ENCODE measurements at regions not wholly inside any gene's neighbourhood (a gene's known extent, or its start where the extent isn't known, plus 50 kb on each side); places are given as distances from the start of the nearest gene placed in this dataset.

DNA sequence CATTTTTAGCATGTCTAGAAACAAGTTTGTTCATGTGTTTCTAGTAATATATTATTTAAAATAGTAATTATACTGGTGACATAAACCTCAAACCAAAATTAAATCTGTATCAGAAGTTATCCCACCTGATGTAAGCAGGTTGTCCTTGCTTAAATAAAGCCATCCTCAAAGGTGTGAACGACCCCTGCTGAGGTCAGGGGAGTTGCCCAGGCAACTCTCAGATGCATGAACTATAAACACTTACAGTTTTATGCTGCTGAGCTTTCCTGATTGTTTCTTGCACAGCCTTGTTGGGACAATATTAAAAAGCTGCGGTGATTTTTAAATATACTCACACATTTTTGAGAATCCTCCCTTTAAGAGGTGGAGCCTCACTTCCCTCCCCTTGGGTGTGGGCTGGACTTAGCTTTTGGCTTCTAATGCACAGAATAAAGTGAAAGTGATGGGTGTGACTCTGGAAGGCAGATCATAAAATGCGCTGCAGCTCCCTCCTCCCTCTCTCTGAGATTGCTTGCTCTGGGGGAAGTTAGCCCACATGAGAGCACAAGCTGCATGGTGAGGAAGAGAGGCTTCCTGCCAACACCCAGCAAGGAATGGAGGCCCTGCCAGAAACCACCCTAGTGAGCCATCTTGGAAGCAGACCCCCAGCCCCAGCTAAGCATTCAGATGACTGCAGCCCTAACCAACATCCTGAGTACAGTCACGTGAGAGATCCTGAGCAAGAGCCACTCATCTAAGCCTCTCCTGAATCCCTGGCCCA, 152.7 kb downstream of the SKIDA1 start:
- TF ChIP-seq SIRT6 (IDR thresholded peaks at IDR 0.05; ENCODE audit: low read length) (no peak), NRF1 (IDR thresholded peaks at IDR 0.05; ENCODE audit: low read depth, low read length) (no peak), SIN3A (conservative IDR thresholded peaks at IDR 0.05 in 1 of 2, IDR thresholded peaks at IDR 0.05 in 1 of 2; ENCODE audit: low read depth in 1 of 2, low read length in 2 of 2) (no peak), POLR2A (IDR thresholded peaks at IDR 0.05; ENCODE audit: control extremely low read depth in 1 of 2, low read depth in 2 of 2, low read length in 2 of 2) (no peak), ASH2L (IDR thresholded peaks at IDR 0.05; ENCODE audit: low read length) (no peak), POLR2AphosphoS5 (IDR thresholded peaks at IDR 0.05; ENCODE audit: low read depth, low read length) (no peak), CHD1 (IDR thresholded peaks at IDR 0.05; ENCODE audit: low read depth, low read length) (no peak), CBX8 (IDR thresholded peaks at IDR 0.05; ENCODE audit: borderline replicate concordance, low read depth, low read length) (no peak), EP300 (IDR thresholded peaks at IDR 0.05; ENCODE audit: borderline replicate concordance in 1 of 2, low read depth in 2 of 2, low read length in 2 of 2) (no peak), TAF7 (optimal IDR thresholded peaks at IDR 0.05; ENCODE audit: borderline replicate concordance, low read depth, low read length) (no peak), TCF12 (IDR thresholded peaks at IDR 0.05; ENCODE audit: low read depth, low read length) (no peak)
- TF ChIP-seq, protein P1, sequence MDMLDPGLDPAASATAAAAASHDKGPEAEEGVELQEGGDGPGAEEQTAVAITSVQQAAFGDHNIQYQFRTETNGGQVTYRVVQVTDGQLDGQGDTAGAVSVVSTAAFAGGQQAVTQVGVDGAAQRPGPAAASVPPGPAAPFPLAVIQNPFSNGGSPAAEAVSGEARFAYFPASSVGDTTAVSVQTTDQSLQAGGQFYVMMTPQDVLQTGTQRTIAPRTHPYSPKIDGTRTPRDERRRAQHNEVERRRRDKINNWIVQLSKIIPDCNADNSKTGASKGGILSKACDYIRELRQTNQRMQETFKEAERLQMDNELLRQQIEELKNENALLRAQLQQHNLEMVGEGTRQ (IDR thresholded peaks at IDR 0.05; ENCODE audit: low read length), result no peak
- TF ChIP-seq, protein P2, sequence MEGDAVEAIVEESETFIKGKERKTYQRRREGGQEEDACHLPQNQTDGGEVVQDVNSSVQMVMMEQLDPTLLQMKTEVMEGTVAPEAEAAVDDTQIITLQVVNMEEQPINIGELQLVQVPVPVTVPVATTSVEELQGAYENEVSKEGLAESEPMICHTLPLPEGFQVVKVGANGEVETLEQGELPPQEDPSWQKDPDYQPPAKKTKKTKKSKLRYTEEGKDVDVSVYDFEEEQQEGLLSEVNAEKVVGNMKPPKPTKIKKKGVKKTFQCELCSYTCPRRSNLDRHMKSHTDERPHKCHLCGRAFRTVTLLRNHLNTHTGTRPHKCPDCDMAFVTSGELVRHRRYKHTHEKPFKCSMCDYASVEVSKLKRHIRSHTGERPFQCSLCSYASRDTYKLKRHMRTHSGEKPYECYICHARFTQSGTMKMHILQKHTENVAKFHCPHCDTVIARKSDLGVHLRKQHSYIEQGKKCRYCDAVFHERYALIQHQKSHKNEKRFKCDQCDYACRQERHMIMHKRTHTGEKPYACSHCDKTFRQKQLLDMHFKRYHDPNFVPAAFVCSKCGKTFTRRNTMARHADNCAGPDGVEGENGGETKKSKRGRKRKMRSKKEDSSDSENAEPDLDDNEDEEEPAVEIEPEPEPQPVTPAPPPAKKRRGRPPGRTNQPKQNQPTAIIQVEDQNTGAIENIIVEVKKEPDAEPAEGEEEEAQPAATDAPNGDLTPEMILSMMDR (IDR thresholded peaks at IDR 0.05; ENCODE audit: control extremely low read depth in 1 of 3, insufficient read depth in 1 of 3, low read depth in 1 of 3, low read length in 3 of 3), result no peak
